ENCODE measurements at regions not wholly inside any gene's neighbourhood (a gene's known extent, or its start where the extent isn't known, plus 50 kb on each side); places are given as distances from the start of the nearest gene placed in this dataset.
A peak's percentile ranks its signal among the peaks of the same experiment; 100 is the strongest.

DNA sequence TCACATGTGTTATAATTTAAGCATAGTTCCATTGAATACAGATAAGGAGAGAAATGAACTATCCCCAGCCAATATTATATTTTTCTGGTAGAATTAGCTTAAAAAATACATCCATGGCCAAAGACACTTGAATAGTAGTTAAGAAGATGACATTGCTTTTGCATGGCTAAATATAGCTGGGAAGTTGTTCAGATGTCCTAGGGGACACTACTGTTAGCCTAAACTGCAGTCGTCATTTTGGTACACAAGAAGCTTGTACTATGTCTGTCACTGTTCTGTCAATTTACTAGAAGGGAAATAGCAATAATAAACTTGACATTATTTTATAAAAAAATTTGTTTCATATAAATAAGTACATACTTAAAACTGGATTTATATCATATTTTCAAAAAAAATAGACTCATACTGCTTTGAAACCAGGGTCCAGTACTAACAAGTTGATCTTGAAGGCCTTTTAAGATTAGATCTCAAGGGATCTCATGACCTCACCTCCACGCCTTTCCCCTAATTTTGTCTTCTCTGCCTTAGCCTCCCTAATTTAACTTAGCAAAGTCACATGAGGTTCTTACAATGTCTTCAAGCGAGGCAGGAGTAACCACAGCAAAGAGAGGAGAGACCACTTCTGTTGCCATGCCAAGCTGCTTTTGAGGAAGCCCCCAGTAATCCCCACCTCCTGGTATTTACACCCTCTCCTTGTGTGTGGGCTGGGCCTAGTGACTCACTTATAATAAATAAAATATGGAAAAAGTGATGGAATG is 81.0 kb downstream of the AVPR1A start:
- no peaks in the 10 kb centered on the region for H3K9me2 ChIP-seq (replicated peaks; ENCODE audit: low read depth, low read length)
- H3K79me2 ChIP-seq (ENCODE audit: insufficient read depth, low read length) = no peaks in the 10 kb centered on the region
- H3F3A ChIP-seq (ENCODE audit: low read depth) = no peaks in the 10 kb centered on the region
- no peaks in the 10 kb centered on the region for H4K20me1 ChIP-seq (ENCODE audit: insufficient read depth, low read length, poor library complexity, severe bottlenecking)
- H3K4me1 ChIP-seq (ENCODE audit: insufficient read depth, low read length, poor library complexity, severe bottlenecking) = no peaks in the 10 kb centered on the region
- no peak overlapping the region for H3K9ac ChIP-seq (ENCODE audit: low read depth, low read length, poor library complexity, severe bottlenecking)
- no peaks in the 10 kb centered on the region for H3K36me3 ChIP-seq (ENCODE audit: insufficient read depth, low read length)
- H3K4me2 ChIP-seq (ENCODE audit: low read depth, low read length, poor library complexity, severe bottlenecking) = no peak overlapping the region
- H3K27me3 ChIP-seq (ENCODE audit: insufficient read depth, low read length, poor library complexity, severe bottlenecking) = no peaks in the 10 kb centered on the region
- no peak overlapping the region for H2AFZ ChIP-seq (ENCODE audit: low read length)
- H3K9me3 ChIP-seq (ENCODE audit: insufficient read depth, low read depth, low read length) = no peaks in the 10 kb centered on the region
- TF ChIP-seq, protein P1, sequence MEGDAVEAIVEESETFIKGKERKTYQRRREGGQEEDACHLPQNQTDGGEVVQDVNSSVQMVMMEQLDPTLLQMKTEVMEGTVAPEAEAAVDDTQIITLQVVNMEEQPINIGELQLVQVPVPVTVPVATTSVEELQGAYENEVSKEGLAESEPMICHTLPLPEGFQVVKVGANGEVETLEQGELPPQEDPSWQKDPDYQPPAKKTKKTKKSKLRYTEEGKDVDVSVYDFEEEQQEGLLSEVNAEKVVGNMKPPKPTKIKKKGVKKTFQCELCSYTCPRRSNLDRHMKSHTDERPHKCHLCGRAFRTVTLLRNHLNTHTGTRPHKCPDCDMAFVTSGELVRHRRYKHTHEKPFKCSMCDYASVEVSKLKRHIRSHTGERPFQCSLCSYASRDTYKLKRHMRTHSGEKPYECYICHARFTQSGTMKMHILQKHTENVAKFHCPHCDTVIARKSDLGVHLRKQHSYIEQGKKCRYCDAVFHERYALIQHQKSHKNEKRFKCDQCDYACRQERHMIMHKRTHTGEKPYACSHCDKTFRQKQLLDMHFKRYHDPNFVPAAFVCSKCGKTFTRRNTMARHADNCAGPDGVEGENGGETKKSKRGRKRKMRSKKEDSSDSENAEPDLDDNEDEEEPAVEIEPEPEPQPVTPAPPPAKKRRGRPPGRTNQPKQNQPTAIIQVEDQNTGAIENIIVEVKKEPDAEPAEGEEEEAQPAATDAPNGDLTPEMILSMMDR (conservative IDR thresholded peaks at IDR 0.05; ENCODE audit: low read length) = no peak
- no peak for TF ChIP-seq EZH2phosphoT487 (IDR thresholded peaks at IDR 0.05; ENCODE audit: borderline replicate concordance)
- H3K4me3 ChIP-seq (ENCODE audit: low read length, poor library complexity, severe bottlenecking) = no peak overlapping the region

DNA sequence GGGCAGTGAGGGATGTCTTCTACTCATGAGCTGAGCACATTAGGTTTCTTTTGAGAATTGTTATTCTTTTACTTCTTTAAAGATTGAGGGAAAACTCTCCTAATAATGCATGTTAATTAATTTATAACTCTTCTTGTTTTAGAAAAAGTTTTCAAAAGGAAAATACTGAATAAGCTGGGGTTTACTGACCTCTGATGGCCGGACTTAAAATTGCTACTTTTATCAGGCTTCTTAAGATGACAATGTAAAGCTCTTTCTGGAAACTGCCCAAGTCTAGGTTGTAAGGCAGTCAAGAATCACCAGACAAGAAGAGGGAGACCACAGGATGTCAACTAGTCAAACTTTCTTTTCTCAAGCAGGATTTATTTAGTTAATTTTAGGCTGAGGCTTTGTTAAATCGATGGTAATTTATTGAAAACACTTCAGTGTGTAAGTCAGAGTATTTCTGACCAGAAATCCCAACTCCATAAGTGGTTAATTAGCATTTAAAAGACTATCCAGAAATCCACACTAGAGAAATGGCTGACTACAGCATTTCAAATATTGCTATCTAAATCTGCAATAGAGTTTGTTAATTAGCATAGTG is 82.1 kb downstream of the AVPR1A start:
- TF ChIP-seq, protein P1 (conservative IDR thresholded peaks at IDR 0.05; ENCODE audit: low read length) = peak; percentile 81
- no peak for TF ChIP-seq EZH2phosphoT487 (IDR thresholded peaks at IDR 0.05; ENCODE audit: borderline replicate concordance)
- Histone ChIP-seq H3K9ac (ENCODE audit: low read depth, low read length, poor library complexity, severe bottlenecking) (no peak overlapping the region), H3K9me3 (ENCODE audit: insufficient read depth, low read depth, low read length) (no peaks in the 10 kb centered on the region)

DNA sequence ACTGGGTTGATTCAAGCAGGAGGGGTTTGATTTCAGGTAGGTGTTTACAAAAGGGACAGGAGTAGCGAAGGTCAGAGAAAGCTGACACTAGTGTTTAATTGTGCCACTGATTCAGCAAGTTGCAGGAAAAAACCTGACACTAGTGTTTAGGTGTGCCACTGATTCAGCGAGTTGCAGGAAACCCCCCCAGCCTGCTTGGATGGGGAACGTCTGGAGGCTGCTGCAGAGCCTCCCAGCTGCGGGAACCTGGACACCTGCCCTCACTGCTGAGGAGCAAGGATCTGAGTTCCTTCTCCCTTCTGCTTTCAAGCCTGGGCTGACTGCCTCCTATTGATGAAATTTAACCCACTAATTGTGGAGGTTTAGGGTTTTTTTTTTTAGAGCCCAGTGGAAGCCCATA is 84.2 kb downstream of the AVPR1A start:
- no peak overlapping the region for H3K4me2 ChIP-seq (ENCODE audit: low read depth, low read length, poor library complexity, severe bottlenecking)
- TF ChIP-seq EZH2phosphoT487 (IDR thresholded peaks at IDR 0.05; ENCODE audit: borderline replicate concordance) = no peak
- TF ChIP-seq, protein P1 (conservative IDR thresholded peaks at IDR 0.05; ENCODE audit: low read length) = no peak
- no peaks in the 10 kb centered on the region for H3F3A ChIP-seq (ENCODE audit: low read depth)
- no peaks in the 10 kb centered on the region for H3K9me2 ChIP-seq (replicated peaks; ENCODE audit: low read depth, low read length)
- H3K27me3 ChIP-seq (ENCODE audit: insufficient read depth, low read length, poor library complexity, severe bottlenecking) = no peaks in the 10 kb centered on the region
- no peak overlapping the region for H3K4me3 ChIP-seq (ENCODE audit: low read length, poor library complexity, severe bottlenecking)
- 0 out of 2 replicates have a peak overlapping the region, but pooled peaks have one; percentile 38 for H2AFZ ChIP-seq (ENCODE audit: low read length)
- H3K36me3 ChIP-seq (ENCODE audit: insufficient read depth, low read length) = no peaks in the 10 kb centered on the region
- H4K20me1 ChIP-seq (ENCODE audit: insufficient read depth, low read length, poor library complexity, severe bottlenecking) = no peaks in the 10 kb centered on the region
- no peak overlapping the region for H3K9ac ChIP-seq (ENCODE audit: low read depth, low read length, poor library complexity, severe bottlenecking)
- no peaks in the 10 kb centered on the region for H3K9me3 ChIP-seq (ENCODE audit: insufficient read depth, low read depth, low read length)
- peaks cover 6% of the 10 kb centered on the region for H3K4me1 ChIP-seq (ENCODE audit: insufficient read depth, low read length, poor library complexity, severe bottlenecking)
- no peaks in the 10 kb centered on the region for H3K79me2 ChIP-seq (ENCODE audit: insufficient read depth, low read length)

More for the DNA sequence above, 82.1 kb downstream of the AVPR1A start:
- Histone ChIP-seq H3K4me3 (ENCODE audit: low read length, poor library complexity, severe bottlenecking) (no peak overlapping the region), H3K79me2 (ENCODE audit: insufficient read depth, low read length) (no peaks in the 10 kb centered on the region), H3K4me2 (ENCODE audit: low read depth, low read length, poor library complexity, severe bottlenecking) (no peak overlapping the region), H2AFZ (ENCODE audit: low read length) (peak overlapping the region; percentile 29; the same call in 1 of the 2 replicates), H3K4me1 (ENCODE audit: insufficient read depth, low read length, poor library complexity, severe bottlenecking) (peaks cover 5% of the 10 kb centered on the region), H4K20me1 (ENCODE audit: insufficient read depth, low read length, poor library complexity, severe bottlenecking) (no peaks in the 10 kb centered on the region), H3F3A (ENCODE audit: low read depth) (no peaks in the 10 kb centered on the region), H3K27me3 (ENCODE audit: insufficient read depth, low read length, poor library complexity, severe bottlenecking) (no peaks in the 10 kb centered on the region), H3K9me2 (replicated peaks; ENCODE audit: low read depth, low read length) (no peaks in the 10 kb centered on the region), H3K36me3 (ENCODE audit: insufficient read depth, low read length) (no peaks in the 10 kb centered on the region)
